Esophagus mucosa (tissue), 1 donor: ENCODE measurements at regions not wholly inside any gene's neighbourhood (a gene's known extent, or its start where the extent isn't known, plus 50 kb on each side); places are given as distances from the start of the nearest gene placed in this dataset.
A peak's percentile ranks its signal among the peaks of the same experiment; 100 is the strongest.
"Not testable (repeated sequence)": the region's sequence is repeated elsewhere in the genome, so short reads cannot be mapped to it uniquely, and the experiment has no call there.

Experiments used
- ATAC-seq: fragments of 200-7000 bp; cut with Tn5 transposase; one replicate; pipeline ENCODE4 v1.9.1; 2020
- donor health status: DM: yes; HTN: yes; CAD: no.

- ATAC-seq: no peak
Observed at GRCh38 chr17:14460516-14461226, 159.8 kb downstream of the HS3ST3B1 start.

GRCh38 chr17:14459955-14460354 is 159.1 kb downstream of the HS3ST3B1 start:
- ATAC-seq: peak; percentile 57

GRCh38 chr17:14458724-14459123 is 157.8 kb downstream of the HS3ST3B1 start:
- no peak for ATAC-seq

GRCh38 chr17:14454746-14455145 is 153.9 kb downstream of the HS3ST3B1 start:
- ATAC-seq: no peak

- no peak for ATAC-seq
Observed at GRCh38 chr17:14452856-14453255, 152.0 kb downstream of the HS3ST3B1 start.

GRCh38 chr17:14451729-14452191 is 150.9 kb downstream of the HS3ST3B1 start:
- ATAC-seq: no peak

- no peak for ATAC-seq
Observed at GRCh38 chr17:14448818-14449217, 147.9 kb downstream of the HS3ST3B1 start.

GRCh38 chr17:14446825-14447224 is 145.9 kb downstream of the HS3ST3B1 start:
- ATAC-seq: no peak

GRCh38 chr17:14444915-14445314 is 144.0 kb downstream of the HS3ST3B1 start:
- no peak for ATAC-seq

GRCh38 chr17:14442798-14443528 is 142.1 kb downstream of the HS3ST3B1 start:
- no peak for ATAC-seq

- ATAC-seq: no peak
Observed at GRCh38 chr17:14437176-14437575, 136.3 kb downstream of the HS3ST3B1 start.

GRCh38 chr17:14436266-14436665 is 135.4 kb downstream of the HS3ST3B1 start:
- ATAC-seq: no peak

GRCh38 chr17:14434506-14434905 is 133.6 kb downstream of the HS3ST3B1 start:
- no peak for ATAC-seq

- ATAC-seq: no peak
Observed at GRCh38 chr17:14432079-14432478, 131.2 kb downstream of the HS3ST3B1 start.

- ATAC-seq: no peak
Observed at GRCh38 chr17:14429084-14429483, 128.2 kb downstream of the HS3ST3B1 start.

- no peak for ATAC-seq
Observed at GRCh38 chr17:14428648-14429029, 127.8 kb downstream of the HS3ST3B1 start.

- ATAC-seq: peak; percentile 39
Observed at GRCh38 chr17:14427900-14428647, 127.2 kb downstream of the HS3ST3B1 start.

- ATAC-seq: not testable (repeated sequence)
Observed at GRCh38 chr17:14423156-14423555, 122.3 kb downstream of the HS3ST3B1 start.

- no peak for ATAC-seq
Observed at GRCh38 chr17:14417336-14417735, 116.5 kb downstream of the HS3ST3B1 start.

- ATAC-seq: no peak
Observed at GRCh38 chr17:14409292-14409691, 108.4 kb downstream of the HS3ST3B1 start.

GRCh38 chr17:14407541-14407940 is 106.7 kb downstream of the HS3ST3B1 start:
- ATAC-seq: no peak

GRCh38 chr17:14405189-14405588 is 104.3 kb downstream of the HS3ST3B1 start:
- no peak for ATAC-seq
